GM21360 (cell line): ENCODE measurements at regions not wholly inside any gene's neighbourhood (a gene's known extent, or its start where the extent isn't known, plus 50 kb on each side); places are given as distances from the start of the nearest gene placed in this dataset.
"Not testable (repeated sequence)": the region's sequence is repeated elsewhere in the genome, so short reads cannot be mapped to it uniquely, and the experiment has no call there.

Experiments
- ATAC-seq: cut with Tn5 transposase; IDR thresholded peaks from one replicate; pipeline ENCODE4 v1.9.1; 2021; ENCODE audit warnings: mild to moderate bottlenecking, moderate library complexity; ENCODE audit not compliant: unreplicated experiment

DNA sequence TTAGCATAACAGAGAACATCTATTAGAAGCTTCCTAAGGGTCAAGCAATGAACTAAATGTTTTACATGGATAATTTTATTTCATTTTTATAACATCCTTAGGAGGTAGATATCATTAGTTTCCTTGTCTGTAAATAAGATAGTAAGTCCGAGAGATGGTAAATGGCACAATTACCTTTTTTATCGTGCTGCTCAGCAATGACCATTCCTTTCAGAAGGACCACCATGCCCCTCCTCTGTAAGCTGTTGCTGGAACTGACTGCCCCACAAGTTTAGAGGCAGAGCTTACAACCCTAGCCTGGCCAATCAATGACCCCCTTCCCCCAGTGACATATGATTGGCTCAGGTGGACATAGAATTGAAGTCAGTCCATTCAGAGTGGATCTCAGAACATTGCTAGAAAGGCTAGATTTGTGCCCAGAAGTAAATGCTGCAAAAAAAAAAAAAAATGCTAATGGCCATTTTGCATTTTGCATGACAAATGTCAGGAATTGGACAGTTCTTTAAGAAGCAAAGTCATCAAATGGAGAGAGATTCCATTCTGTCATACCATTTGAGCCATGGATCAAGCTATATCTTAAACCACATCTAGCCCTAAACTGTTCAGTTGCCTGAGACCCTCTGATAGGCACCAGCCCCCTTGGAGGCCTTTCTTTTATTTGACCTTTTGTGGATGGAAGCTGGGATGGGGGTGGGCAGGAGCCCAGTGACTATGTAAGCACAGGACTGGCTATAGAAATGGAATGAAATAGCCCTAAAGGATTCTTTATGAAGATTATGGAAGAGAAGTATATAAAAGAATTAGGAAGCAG lies 668.3 kb downstream of the UQCRFS1 start:
- ATAC-seq, result no peak

DNA sequence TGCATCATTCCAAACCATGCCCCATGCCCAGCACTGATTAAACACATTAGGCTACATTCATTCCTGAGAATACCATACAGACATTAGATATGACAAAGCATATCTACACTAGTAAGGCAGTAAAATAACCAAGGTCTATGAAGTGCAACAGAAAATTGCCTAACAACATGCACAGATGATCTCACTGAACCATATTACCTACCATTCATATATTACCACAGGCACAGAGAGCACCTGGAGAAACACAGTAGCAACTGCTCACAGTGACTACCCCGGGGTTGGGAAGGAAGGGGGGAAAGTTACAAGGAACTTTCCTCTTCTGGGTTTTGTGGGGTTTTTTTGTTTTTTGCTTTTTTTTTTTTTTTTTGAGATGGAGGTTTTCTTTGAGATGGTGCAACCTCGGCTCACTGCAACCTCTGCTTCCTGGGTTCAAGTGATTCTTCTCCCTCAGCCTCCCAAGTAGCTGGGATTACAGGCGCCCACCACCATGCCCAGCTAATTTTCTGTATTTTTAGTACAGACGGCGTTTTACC lies 669.6 kb downstream of the UQCRFS1 start:
- no peak for ATAC-seq

DNA sequence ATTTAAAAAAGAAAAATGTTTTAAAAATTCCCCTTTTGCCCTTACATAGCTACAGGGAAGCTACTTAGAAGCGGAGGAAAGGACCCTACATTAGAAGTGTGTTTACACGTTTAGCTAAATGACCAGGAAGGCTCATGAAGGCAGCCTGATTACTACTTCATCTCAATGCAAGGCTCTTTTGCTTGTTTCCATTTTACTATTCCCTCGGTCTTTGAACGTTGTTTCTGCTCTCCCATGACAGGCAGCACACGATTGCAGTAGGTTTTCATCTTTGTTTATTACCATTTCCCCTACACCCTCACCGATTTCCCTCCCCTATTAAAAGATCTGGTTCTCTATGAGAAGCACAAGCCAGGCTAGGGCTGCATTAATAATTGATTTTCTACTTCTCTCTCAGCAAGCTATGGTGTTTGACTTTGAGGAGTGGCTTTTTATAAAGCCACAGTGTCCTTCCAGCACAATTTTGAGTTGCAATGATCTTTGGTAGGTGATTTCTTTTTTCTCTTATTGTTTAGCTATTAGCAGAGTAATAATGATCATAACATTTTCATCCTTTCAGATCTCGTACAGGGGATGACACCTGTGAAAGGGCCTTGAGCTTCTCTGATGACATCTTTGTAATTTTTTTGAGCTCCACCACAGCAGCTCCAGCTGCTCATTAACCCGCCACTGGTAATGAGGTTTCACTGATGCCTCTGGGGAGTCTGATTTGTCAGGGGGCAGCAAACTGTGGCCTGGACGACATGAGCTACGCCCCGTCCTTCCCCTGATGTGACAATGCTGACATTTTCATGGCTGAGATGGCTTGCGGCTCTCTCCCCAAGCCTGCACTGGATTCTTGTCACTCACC lies 670.3 kb downstream of the UQCRFS1 start:
- ATAC-seq, result no peak

DNA sequence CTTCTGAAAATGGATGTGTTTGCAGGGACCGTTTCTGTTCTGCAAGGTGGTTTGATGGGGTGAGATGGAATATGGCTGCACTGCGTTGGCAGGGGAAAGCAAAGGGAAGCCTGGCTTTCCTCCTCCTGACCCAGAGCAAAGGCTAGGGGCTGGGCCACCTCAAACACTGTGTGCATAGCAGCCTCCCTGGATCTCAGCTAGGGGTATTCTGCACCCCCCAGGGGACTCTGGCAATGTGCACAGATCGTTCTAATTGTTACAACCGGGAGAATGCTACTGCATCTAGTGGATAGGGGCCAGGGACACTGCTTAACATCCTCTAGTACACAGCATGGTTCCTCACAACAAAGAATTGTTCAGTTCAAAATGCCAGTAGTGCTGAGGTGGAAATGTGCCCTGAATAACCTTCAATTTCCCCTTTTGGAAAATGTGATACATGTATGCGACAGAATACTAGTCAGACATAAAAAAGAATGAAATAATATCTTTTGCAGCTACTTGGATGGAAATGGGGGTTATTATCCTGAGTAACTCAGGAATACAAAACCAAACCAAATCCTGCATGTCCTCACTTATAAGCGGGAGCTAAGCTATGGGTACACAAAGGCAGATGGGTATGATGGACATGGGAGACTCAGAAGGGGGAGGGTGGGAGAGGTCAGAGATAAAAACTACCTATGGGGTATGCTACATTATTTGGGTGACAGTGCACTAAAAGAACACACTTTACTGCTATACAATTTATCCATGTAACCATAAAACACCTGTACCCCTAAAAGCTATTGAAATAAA lies 671.2 kb downstream of the UQCRFS1 start:
- no peak for ATAC-seq

DNA sequence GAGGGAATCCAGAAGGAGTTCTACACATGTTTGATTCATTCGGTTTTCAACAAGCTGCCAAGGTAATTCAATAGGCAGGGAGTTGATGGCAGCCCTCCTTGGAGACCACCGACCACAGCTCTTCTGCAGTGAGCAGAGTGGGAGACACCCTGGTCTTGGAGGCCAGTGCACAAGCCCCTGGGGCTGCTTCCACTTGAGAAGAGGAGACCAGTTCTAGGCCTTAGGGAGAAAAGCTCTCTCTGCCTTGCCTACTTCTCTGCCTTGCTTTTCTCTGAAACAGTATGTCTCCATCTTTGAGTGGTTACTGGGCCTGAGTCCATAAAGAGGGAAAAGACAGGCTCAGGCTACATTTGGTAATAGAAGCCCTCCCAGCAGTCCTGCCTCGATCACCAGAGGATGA lies 671.9 kb downstream of the UQCRFS1 start:
- no peak for ATAC-seq

DNA sequence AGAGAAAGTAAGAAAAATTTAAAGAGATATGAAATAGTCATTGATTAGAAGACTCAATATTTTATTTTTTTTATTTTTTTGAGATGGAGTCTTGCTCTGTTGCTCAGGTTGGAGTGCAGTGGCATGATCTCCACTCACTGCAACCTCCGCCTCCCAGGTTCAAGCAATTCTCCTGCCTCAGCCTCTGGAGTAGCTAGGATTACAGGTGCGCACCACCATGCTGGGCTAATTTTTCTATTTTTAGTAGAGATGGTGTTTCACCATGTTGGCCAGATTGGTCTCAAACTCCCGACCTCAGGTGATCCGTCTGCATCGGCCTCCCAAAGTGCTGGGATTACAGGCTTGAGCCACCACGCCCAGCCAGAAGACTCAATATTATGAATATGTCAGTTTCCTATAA lies 672.6 kb downstream of the UQCRFS1 start:
- not testable (repeated sequence) for ATAC-seq

DNA sequence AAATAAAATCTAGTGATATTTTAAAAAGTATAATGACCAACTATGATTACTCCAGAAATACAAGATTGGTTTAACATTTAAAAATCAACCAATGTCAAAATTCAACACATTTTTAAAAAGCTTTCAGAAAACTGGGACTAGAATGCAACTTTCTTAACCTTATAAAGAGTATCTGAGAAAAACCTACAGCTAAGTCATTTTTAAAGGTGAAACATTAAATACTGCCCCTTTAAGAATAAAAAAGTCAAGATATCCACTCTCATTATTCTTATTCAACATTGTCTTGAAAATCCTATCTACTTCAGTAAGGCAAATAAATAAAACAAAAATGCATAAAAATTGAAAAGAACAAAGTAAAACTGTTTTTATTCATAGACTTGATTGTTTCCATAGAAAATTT lies 673.2 kb downstream of the UQCRFS1 start:
- no peak for ATAC-seq

DNA sequence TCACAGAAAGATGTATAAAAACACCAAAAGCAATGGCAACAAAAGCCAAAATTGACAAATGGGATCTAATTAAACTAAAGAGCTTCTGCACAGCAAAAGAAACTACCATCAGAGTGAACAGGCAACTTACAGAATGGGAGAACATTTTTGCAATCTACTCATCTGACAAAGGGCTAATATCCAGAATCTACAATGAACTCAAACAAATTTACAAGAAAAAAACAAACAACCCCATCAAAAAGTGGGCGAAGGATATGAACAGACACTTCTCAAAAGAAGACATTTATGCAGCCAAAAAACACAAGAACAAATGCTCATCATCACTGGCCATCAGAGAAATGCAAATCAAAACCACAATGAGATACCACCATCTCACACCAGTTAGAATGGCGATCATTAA lies 674.4 kb downstream of the UQCRFS1 start:
- not testable (repeated sequence) for ATAC-seq

DNA sequence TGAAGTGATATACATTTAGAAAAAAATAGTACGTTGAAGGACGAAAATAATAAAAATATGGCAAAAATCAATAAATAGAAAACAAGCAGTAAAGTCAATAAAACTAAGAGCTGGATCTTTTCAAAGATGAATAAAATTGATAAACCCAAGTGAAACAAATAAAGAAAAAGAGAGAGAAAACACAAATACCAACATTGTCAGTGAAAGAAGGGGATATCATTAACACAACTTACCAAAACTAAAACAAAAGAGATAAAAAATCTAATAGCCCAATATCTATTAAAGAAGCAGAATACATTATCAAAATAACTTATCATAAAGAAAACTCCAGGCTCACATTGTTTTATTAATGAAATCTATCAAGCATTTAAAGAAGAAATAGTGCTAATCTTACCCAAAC lies 675.1 kb downstream of the UQCRFS1 start:
- ATAC-seq, result no peak

DNA sequence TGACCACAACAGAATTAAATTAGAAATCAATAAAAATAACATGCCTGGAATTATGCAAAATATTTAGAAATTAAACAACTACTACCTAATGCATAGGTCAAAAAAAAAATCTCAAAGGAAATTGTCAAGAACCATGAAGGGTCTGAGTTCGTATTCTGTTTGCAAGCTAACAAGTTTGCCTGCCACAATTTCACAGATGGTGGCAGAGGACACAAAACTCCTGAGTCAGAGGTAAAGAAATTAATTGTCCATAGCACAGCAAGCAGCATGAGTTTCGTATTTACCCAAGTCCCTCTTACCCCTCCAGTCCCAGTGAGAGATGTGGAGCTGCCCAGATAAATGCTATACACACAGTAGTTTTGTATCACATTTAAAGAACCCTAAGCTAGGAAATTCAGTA lies 675.9 kb downstream of the UQCRFS1 start:
- ATAC-seq, result no peak

DNA sequence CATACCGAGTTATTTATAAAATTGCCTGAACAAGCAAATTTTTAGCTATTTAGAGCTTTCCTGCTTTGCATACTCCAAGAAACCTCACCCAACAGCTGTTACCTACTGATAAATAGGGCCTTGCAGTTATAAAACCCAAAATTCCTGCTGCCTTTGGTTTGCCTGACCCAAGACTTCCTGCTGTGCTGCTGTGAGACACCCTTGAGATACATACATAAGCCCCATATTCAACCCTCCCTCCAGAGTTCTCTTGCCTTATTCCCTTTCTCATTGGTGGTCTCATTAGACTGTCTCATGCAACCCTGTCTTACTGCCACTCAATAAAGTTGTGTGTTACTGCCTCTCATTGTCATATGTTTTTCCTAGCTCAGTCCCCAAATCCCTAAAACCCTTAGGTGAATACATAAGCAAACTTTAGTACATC lies 677.6 kb downstream of the UQCRFS1 start:
- ATAC-seq, result no peak

DNA sequence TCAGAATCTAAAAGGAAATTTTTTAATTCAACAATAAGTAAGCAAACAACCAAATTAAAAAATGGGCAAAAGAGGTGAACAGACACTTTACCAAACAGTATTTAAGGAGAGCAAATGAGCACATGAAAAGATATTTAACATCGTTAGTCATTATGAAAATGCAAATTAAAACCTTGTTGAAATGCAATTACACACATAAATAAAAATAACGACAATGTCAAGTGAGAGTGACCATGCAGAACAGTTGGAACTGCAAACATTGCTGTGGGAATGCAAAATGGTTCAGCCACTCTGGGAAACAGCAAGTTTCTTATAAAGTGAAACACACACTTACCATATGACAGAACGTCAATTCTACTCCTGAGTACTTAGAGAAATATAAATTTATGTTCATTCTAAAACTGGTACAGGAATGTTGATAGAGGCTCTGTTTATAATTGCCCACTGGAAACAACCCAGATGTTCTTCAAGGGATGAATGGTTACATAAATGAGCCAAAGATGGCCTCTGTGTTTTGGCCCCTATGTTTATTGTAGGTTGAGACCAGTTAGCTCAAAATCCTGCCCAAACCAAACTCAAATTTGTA lies 678.1 kb downstream of the UQCRFS1 start:
- no peak for ATAC-seq

DNA sequence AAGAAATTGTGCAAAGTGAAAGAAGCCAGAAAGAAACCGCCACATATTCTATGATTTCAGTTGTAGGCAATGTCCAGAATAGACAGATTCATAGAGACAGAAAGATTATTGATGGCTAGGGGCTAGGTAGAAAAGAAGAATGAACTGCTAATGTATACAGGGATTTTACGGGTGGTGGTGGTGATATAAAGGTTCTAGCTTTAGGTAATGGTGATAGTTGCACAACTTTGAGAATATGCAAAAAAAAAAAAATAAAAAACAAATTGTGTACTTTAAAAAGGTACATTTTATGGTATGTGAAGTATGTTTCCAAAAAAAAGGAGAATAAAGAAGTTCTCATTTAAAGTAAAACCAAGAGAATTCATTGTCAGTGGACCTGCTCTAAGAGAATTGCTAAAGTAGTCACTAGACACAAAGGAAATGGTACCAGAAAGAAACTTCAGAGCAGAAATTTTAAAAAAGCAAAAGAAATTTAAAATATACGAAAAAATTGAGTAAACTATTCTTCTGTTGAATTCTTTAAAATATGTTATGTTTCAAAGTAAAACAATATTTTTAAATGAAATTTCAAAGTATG lies 680.1 kb downstream of the UQCRFS1 start:
- ATAC-seq, result no peak

DNA sequence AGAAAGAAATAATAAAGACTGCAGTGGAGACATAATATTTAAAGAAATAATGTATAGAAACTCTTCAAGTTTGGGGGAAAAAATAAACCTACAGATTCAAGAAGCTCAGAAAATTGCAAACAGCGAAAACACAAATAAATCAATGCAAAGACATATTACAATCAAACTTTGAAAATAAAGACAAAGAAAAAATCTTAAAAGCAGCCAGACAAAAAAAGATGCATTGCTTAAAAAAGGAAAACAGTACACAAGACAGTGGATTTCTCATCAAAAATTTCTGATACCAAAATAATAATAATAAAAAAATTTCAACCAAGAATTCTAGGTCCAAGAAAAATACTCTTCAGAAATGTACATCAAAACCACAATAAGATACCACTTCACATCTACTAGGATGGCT lies 681.0 kb downstream of the UQCRFS1 start:
- no peak for ATAC-seq

DNA sequence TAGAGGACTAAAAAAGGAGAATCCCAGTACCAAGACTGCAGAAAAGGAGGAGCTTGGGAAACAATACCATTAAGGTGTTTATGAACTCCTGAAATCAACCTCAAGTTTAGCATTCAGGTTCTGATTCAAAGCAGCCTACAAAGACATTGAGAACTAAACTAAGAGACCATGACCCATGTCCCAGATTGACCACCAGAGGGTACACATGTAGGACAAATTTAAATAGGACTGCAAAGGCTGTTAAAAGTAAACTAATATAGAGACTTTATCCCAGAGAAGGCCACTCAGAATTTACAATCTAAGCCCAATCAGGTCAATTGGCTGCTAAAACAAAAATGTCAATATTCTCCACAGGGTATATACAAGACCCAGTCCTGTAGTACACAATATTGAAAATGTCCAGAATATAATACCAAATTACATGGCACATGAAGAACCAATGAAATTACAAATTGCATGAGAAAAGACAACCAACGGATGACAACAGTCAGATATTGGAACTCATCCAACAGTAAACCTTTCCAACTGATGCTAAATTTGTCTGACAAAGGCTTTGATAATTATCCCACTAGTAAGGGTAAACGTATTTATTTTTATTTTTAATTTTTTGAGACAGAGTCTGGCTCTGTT lies 682.4 kb downstream of the UQCRFS1 start:
- no peak for ATAC-seq

DNA sequence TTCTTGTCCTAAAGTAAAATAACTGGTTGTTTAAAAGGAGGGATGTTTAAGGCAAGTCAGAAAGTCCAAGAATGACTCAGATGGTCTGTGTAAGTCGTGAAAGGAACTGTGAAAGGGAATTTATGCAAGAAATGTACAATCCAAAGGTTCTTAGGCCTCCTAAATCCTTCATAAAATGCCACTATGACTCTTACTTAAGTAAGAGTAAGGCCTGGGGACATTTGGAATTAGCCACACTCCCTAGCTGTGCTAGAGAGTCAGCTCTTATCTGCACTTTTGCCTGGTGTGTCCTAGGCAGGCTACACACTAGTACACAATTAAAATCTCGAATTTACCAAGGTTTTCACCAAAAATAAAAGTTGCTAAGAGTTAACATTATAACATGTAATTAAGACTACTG lies 686.9 kb downstream of the UQCRFS1 start:
- ATAC-seq, result no peak

DNA sequence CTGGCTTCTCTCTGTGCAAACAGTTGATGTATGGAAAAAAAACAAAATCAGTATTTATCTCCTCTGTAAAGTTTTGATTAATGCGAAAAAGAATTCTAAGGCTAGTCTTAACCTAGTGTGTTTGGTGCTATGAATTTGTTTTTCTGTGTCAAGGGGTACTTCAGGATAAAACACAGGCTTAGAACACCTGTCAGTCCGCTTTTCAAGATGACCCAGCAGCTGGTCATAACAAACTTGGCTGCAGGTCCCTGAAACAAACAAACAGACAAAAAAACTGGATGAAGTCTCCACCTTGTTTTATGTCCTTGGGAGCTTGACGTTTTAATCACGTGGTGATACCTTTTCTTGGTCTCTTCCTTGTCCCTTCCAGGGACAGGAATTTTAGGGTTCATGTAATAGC lies 689.3 kb downstream of the UQCRFS1 start:
- ATAC-seq, result no peak

DNA sequence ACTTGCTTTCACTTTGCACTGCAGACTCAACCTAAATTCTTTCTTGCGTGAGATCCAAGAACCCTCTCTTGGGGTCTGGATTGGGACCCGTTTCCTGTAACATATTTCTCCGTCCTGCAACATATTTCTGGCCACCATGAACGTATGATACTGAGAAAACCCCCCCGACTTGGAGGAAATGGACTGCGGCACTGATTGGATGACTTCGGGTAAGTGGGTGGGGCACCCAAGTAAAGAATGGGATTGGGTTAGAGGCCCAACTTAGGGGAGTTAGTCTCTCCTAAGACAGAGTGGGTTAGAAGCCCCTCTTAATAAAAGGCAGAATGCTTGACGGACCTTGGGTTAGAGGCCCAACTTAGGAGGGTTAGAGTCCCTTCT lies 690.4 kb downstream of the UQCRFS1 start:
- ATAC-seq, result no peak

DNA sequence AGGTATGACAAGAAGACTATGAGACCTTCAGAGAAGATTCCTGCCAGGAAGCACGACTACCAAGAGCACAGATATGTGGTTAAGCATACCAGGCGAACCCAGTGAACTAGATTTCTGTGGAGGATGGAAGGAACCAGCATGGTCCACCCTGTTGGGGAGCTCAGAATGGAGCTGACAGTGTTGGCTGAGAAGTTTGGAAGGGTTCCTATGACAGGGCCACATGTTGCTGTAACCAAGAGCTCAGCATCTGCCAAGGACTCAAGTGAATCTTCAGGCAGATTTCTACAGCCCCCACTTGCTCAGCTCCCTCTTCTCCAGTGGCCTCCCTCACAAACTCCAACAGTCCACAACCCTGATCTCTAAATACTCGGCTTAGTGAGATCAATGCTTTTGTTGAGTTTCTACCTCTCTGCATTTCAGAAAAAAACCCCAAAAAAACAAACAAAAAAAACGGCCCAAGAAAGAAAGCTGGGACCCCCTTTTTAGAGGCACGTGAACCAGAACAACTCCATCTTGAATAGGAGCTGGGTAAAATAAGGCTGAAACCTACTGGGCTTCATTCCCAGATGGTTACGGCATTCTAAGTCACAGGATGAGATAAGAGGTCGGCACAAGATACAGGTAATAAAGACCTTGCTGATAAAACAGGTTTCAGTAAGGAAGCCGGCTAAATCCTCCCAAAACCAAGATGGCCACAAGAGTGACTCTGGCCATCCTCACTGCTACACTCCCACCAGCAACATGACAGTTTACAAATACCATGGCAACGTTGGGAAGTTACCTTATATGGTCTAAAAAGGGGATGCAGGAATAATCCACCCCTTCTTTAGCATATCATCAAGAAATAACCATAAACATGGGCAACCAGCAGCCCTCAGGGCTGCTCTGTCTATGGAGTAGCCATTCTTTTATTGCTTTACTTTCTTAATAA lies 691.1 kb downstream of the UQCRFS1 start:
- no peak for ATAC-seq
